Nephron progenitor cell (in vitro differentiated cells): ENCODE measurements at regions not wholly inside any gene's neighbourhood (a gene's known extent, or its start where the extent isn't known, plus 50 kb on each side); places are given as distances from the start of the nearest gene placed in this dataset.

ENCODE experiments used
- DNase-seq: peaks from one replicate; pipeline ENCODE4 v3.0.0; 2021
- H3K27ac Mint-ChIP-seq: 2 replicates; pipeline ENCODE4 v1.8.0; 2021; ENCODE audit warnings: mild to moderate bottlenecking, moderate library complexity, mixed read lengths
- H3K27me3 Mint-ChIP-seq: 2 replicates; pipeline ENCODE4 v1.8.0; 2021; ENCODE audit warnings: mild to moderate bottlenecking, low read depth, mixed read lengths; ENCODE audit not compliant: poor library complexity
- H3K36me3 Mint-ChIP-seq: 2 replicates; pipeline ENCODE4 v1.8.0; 2021; ENCODE audit warnings: low read depth, mixed read lengths
- H3K4me1 Mint-ChIP-seq: 2 replicates; pipeline ENCODE4 v1.8.0; 2021; ENCODE audit warnings: mixed read lengths
- H3K4me3 Mint-ChIP-seq: 2 replicates; pipeline ENCODE4 v1.8.0; 2021; ENCODE audit warnings: mild to moderate bottlenecking, moderate library complexity, mixed read lengths
- H3K9me3 Mint-ChIP-seq: 2 replicates; pipeline ENCODE4 v1.8.0; 2021; ENCODE audit warnings: mild to moderate bottlenecking, moderate library complexity, mixed read lengths
- CTCF ChIP-seq: fragments of 200-600 bp; sonication (generic); IDR thresholded peaks from 2 replicates; pipeline ENCODE4 v1.5.0; 2021; ENCODE audit warnings: antibody characterized with exemption

- no peak for DNase-seq
- Mint-ChIP-seq H3K9me3 (peaks cover 12% of the 10 kb centered on the region), H3K36me3 (peaks cover 3% of the 10 kb centered on the region), H3K27ac (no peak overlapping the region), H3K4me1 (peaks cover 15% of the 10 kb centered on the region), H3K27me3 (no peaks in the 10 kb centered on the region), H3K4me3 (no peak overlapping the region)
- TF ChIP-seq CTCF, result no peak
Measured at GRCh38 chr21:16013570-16013969, 283.8 kb downstream of the USP25 start.

GRCh38 chr21:16020878-16021277 is 291.1 kb downstream of the USP25 start:
- no peak for TF ChIP-seq CTCF
- DNase-seq, result no peak
- no peak overlapping the region for H3K27ac Mint-ChIP-seq
- no peaks in the 10 kb centered on the region for H3K9me3 Mint-ChIP-seq
- H3K4me3 Mint-ChIP-seq, result no peak overlapping the region
- no peaks in the 10 kb centered on the region for H3K36me3 Mint-ChIP-seq
- no peaks in the 10 kb centered on the region for H3K27me3 Mint-ChIP-seq
- no peaks in the 10 kb centered on the region for H3K4me1 Mint-ChIP-seq

DNA sequence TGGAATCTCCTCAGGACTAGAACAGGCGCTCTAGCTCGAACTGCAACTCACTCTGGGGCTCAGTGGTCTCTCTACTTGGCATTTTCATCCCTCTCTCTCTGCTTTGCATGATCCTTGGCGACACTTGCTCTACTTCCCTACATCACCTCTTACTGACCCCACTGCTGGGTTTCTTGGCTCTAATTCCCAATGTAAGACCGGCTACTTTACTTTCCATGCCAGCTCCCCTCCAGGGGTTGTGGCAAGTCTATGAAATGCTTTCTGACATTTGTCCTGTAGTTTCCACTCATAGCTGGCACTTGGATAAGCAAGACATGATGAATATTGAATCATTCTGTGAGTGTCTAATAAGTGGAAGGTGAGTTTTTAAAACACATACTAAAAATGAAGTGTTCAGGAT is 292.3 kb downstream of the USP25 start:
- no peak overlapping the region for H3K4me3 Mint-ChIP-seq
- H3K4me1 Mint-ChIP-seq, result no peaks in the 10 kb centered on the region
- H3K27ac Mint-ChIP-seq, result no peak overlapping the region

DNA sequence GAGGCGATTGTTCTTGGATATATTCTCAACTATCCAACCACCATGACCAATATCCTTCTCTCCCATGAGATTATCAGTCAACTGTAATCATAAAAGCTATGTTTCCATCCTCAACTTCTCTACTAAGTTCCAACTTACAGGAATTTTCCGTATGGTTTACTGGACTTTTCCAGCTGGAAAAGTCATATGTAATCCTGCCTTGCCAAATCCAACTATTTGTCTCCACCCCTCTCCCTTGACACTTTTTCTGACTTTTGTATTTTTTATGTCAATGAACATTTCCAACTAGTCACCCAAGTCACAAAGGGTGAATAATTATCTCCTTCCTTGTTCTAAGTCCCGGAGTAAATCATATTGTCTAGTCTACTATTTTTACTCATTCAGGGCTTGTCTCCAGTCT is 293.1 kb downstream of the USP25 start:
- DNase-seq, result no peak
- Mint-ChIP-seq H3K4me1 (no peaks in the 10 kb centered on the region), H3K36me3 (no peaks in the 10 kb centered on the region), H3K4me3 (no peak overlapping the region), H3K27me3 (no peaks in the 10 kb centered on the region), H3K9me3 (peaks cover 3% of the 10 kb centered on the region), H3K27ac (no peak overlapping the region)
- TF ChIP-seq CTCF, result no peak

More for the DNA sequence above, 292.3 kb downstream of the USP25 start:
- Mint-ChIP-seq H3K27me3 (no peaks in the 10 kb centered on the region), H3K9me3 (peaks cover 3% of the 10 kb centered on the region), H3K36me3 (no peaks in the 10 kb centered on the region)
- TF ChIP-seq CTCF, result no peak
- DNase-seq, result no peak

DNA sequence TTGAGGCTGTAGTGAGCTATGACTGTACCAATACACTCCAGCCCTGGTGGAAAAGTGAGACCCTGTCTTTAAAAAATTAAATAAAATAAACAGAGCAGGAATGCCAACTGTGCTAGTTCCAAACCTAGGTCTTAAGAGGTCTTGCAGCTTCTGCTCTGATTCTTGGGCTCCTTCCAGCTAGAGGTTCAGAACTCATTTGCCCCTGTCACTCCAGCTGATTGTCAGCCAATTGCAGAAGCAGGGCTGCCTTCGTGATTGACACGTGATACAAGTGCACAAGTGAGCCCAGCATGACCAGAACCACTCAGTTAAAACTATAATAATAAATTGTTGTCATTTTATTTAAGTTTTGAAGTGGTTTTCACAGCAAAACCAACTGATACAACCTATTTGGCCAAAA is 298.4 kb downstream of the USP25 start:
- Mint-ChIP-seq H3K36me3 (no peaks in the 10 kb centered on the region), H3K4me3 (no peak overlapping the region), H3K4me1 (no peaks in the 10 kb centered on the region), H3K27me3 (no peaks in the 10 kb centered on the region), H3K9me3 (peaks cover 3% of the 10 kb centered on the region), H3K27ac (no peak overlapping the region)
- DNase-seq, result no peak
- TF ChIP-seq CTCF, result no peak

- H3K27me3 Mint-ChIP-seq, result no peaks in the 10 kb centered on the region
- H3K9me3 Mint-ChIP-seq, result peaks cover 3% of the 10 kb centered on the region
- H3K4me3 Mint-ChIP-seq, result no peak overlapping the region
- H3K4me1 Mint-ChIP-seq, result peaks cover 1% of the 10 kb centered on the region
- no peak for TF ChIP-seq CTCF
- no peaks in the 10 kb centered on the region for H3K36me3 Mint-ChIP-seq
- DNase-seq, result no peak
- H3K27ac Mint-ChIP-seq, result no peak overlapping the region
Measured at GRCh38 chr21:16028941-16029464, 299.2 kb downstream of the USP25 start.
